ENCODE measurements at regions not wholly inside any gene's neighbourhood (a gene's known extent, or its start where the extent isn't known, plus 50 kb on each side); places are given as distances from the start of the nearest gene placed in this dataset.
"Not testable (repeated sequence)": the region's sequence is repeated elsewhere in the genome, so short reads cannot be mapped to it uniquely, and the experiment has no call there.

GRCh38 chr12:119931402-119931801 lies 54.3 kb upstream of the CIT start:
- no peak for TF ChIP-seq CTCF (IDR thresholded peaks at IDR 0.05; ENCODE audit: control insufficient read depth, extremely low read depth, insufficient read depth)
- DNase-seq (ENCODE audit: low read depth) = no peak
- H3K4me3 ChIP-seq (ENCODE audit: low read depth, low read length) = no peak overlapping the region

GRCh38 chr12:119932921-119933320 lies 55.8 kb upstream of the CIT start:
- TF ChIP-seq CTCF (IDR thresholded peaks at IDR 0.05; ENCODE audit: control insufficient read depth, extremely low read depth, insufficient read depth) = no peak
- H3K4me3 ChIP-seq (ENCODE audit: low read depth, low read length) = no peak overlapping the region
- no peak for DNase-seq (ENCODE audit: low read depth)

- DNase-seq (ENCODE audit: low read depth); H3K4me3 ChIP-seq (ENCODE audit: low read depth, low read length): not testable (repeated sequence)
Measured at GRCh38 chr12:119934780-119935179, 54.3 kb upstream of the BICDL1 start.

GRCh38 chr12:119936705-119937311 lies 52.2 kb upstream of the BICDL1 start:
- DNase-seq (ENCODE audit: low read depth) = no peak
- no peak overlapping the region for H3K4me3 ChIP-seq (ENCODE audit: low read depth, low read length)
- TF ChIP-seq CTCF (IDR thresholded peaks at IDR 0.05; ENCODE audit: control insufficient read depth, extremely low read depth, insufficient read depth) = no peak

GRCh38 chr12:119938049-119938667 lies 50.9 kb upstream of the BICDL1 start:
- DNase-seq (ENCODE audit: low read depth) = peak; percentile 17
- no peak overlapping the region for H3K4me3 ChIP-seq (ENCODE audit: low read depth, low read length)
- peak; percentile 72 for TF ChIP-seq CTCF (IDR thresholded peaks at IDR 0.05; ENCODE audit: control insufficient read depth, extremely low read depth, insufficient read depth)

Measured in LNCaP clone FGC (cell line).